CD4-positive, alpha-beta T cell (primary cell): ENCODE measurements at regions not wholly inside any gene's neighbourhood (a gene's known extent, or its start where the extent isn't known, plus 50 kb on each side); places are given as distances from the start of the nearest gene placed in this dataset.

Source experiments
- ATAC-seq: fragments of 200-7000 bp; cut with Tn5 transposase; one replicate; pipeline ENCODE4 v1.10.0; 2022; ENCODE audit warnings: mild to moderate bottlenecking; ENCODE audit not compliant: poor library complexity
- CTCF ChIA-PET: fragments of 350-600 bp; sonication (Branson Sonifier 250); formaldehyde crosslinking; loops from one replicate; lab custom pipeline; 2021; ENCODE audit warnings: antibody characterized with exemption, inconsistent platforms; lab: Charles Lee
- POLR2A ChIA-PET: fragments of 350-600 bp; sonication (Branson Sonifier 250); formaldehyde crosslinking; loops from one replicate; lab custom pipeline; 2021; ENCODE audit warnings: antibody characterized with exemption, inconsistent platforms; lab: Charles Lee
- DNase-seq, 14 experiments: peaks; one replicate each; pipeline ENCODE4 v3.0.0-alpha.2; 2013 to 2020; ENCODE audit warnings: mixed read lengths in 2 of 14
- H3K27ac ChIP-seq, 2 donors: one replicate each; pipeline versions ENCODE4 v1.5.1 to v1.7.0; 2013; ENCODE audit warnings: low read length in 2 of 2, low read depth in 1 of 2, mild to moderate bottlenecking in 1 of 2
- H3K27me3 ChIP-seq, 2 experiments: 1 replicate in 1 of 2; 2 replicates in 1 of 2; pipeline versions ENCODE4 v1.6.1 to v1.7.0; 2013; ENCODE audit warnings: low read length in 2 of 2, control low read depth in 1 of 2, mild to moderate bottlenecking in 1 of 2, moderate library complexity in 1 of 2; ENCODE audit not compliant: insufficient read depth in 2 of 2, control insufficient read depth in 1 of 2
- H3K36me3 ChIP-seq: one replicate; pipeline ENCODE4 v1.6.1; 2013; ENCODE audit warnings: low read length, control low read depth; ENCODE audit not compliant: insufficient read depth
- H3K4me1 ChIP-seq: one replicate; pipeline ENCODE4 v1.6.1; 2013; ENCODE audit warnings: low read length, control low read depth; ENCODE audit not compliant: insufficient read depth
- H3K4me3 ChIP-seq: one replicate; pipeline ENCODE4 v1.5.1; 2013; ENCODE audit warnings: mild to moderate bottlenecking, low read length, moderate library complexity
- H3K9me3 ChIP-seq, 2 experiments: 1 replicate in 1 of 2; 2 replicates in 1 of 2; pipeline versions ENCODE4 v1.6.1 to v1.7.0; 2013; ENCODE audit warnings: low read length in 2 of 2, mild to moderate bottlenecking in 2 of 2, control low read depth in 1 of 2, moderate library complexity in 1 of 2; ENCODE audit not compliant: control insufficient read depth in 1 of 2, insufficient read depth in 1 of 2
- H3K27ac Mint-ChIP-seq: one replicate; pipeline ENCODE4 v1.8.0; 2020; ENCODE audit warnings: mixed read lengths
- H3K27me3 Mint-ChIP-seq: one replicate; pipeline ENCODE4 v1.8.0; 2021; ENCODE audit warnings: mixed read lengths
- H3K36me3 Mint-ChIP-seq: one replicate; pipeline ENCODE4 v1.8.0; 2021; ENCODE audit warnings: low read depth, mixed read lengths
- H3K4me1 Mint-ChIP-seq: one replicate; pipeline ENCODE4 v1.8.0; 2021; ENCODE audit warnings: low read depth, mixed read lengths
- H3K4me3 Mint-ChIP-seq: one replicate; pipeline ENCODE4 v1.8.0; 2020; ENCODE audit warnings: mild to moderate bottlenecking, mixed read lengths
- H3K9me3 Mint-ChIP-seq: one replicate; pipeline ENCODE4 v1.8.0; 2020; ENCODE audit warnings: mixed read lengths
- CTCF ChIP-seq: fragments of 200-600 bp; IDR thresholded peaks from one replicate; pipeline ENCODE4 v1.8.0; 2022; ENCODE audit warnings: antibody characterized with exemption, mild to moderate bottlenecking
- intact Hi-C, 2 experiments: fragments of 100-400 bp; cut with DNase I in 1 of 2; cut with micrococcal nuclease in 1 of 2; formaldehyde crosslinking; loops; one replicate each; pipeline versions ENCODE4 v1.15.1 to v1.9.0; 2023 to 2025; cut with DNase I, micrococcal nuclease

DNA sequence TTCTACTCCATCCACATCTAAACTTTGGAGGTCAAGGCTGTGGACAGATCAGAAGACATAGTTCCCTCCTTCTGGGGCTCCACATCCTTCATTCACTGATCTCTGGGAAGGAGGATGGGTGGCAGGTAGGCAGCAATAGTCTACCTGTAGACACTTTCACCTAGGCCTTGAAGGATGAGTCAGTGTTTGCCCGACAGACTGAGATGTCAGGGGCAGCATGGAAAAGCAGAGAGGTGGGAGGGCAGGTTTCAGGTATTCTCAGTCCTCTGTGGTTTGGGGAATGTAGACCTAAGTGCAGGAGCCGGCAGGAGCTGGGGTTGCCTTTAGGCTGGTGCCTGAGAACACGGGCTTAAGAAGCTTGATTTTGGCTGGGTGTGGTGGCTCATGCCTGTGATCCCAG, 171.9 kb upstream of the ZNF267 start:
- H3K4me3 ChIP-seq = peak overlapping the region; percentile 89
- intact Hi-C loops = loop anchor here (1.0 to 10.0 kb wide), 5 partner anchors 12 to 517 kb away; partner anchors contain the start of genes ARMC5 (in 1 of the 2) and FUS (in 1 of the 2)
- Mint-ChIP-seq H3K27me3 (no peaks in the 10 kb centered on the region), H3K27ac (peak overlapping the region; percentile 99), H3K36me3 (peaks cover 59% of the 10 kb centered on the region), H3K9me3 (no peaks in the 10 kb centered on the region), H3K4me1 (peaks cover 36% of the 10 kb centered on the region), H3K4me3 (peak overlapping the region; percentile 96)
- peaks cover 44% of the 10 kb centered on the region for H3K36me3 ChIP-seq
- H3K4me1 ChIP-seq = peaks cover 43% of the 10 kb centered on the region
- POLR2A ChIA-PET = interaction anchor here (1.4 to 3.2 kb wide), 2 partner anchors 10 to 242 kb away, joined by 5 to 56 read pairs; partner anchors contain the start of gene ARMC5
- no peaks in the 10 kb centered on the region for H3K9me3 ChIP-seq
- peak overlapping the region; percentile 88 to 92 for H3K27ac ChIP-seq
- no peaks in the 10 kb centered on the region for H3K27me3 ChIP-seq
- TF ChIP-seq CTCF = no peak
- DNase-seq (peak in 1 of 14 experiments; percentile 31), ATAC-seq (no peak)
- CTCF ChIA-PET = interaction anchor here (0.9 kb wide), 1 partner anchor 241 kb away, joined by 3 read pairs; no protein-coding TSS in a partner anchor

GRCh38 chr16:31702796-31703195, 170.8 kb upstream of the ZNF267 start:
- Mint-ChIP-seq H3K4me1 (peaks cover 38% of the 10 kb centered on the region), H3K27me3 (no peaks in the 10 kb centered on the region), H3K4me3 (peak overlapping the region; percentile 96), H3K9me3 (no peaks in the 10 kb centered on the region), H3K36me3 (peaks cover 70% of the 10 kb centered on the region), H3K27ac (peak overlapping the region; percentile 99)
- TF ChIP-seq CTCF = no peak
- intact Hi-C loops = loop anchor here in 1 of 2 experiments (5.0 to 10.0 kb wide), 2 partner anchors 175 to 518 kb away; partner anchors contain the start of gene FUS
- CTCF ChIA-PET = interaction anchor here (0.9 kb wide), 1 partner anchor 242 kb away, joined by 3 read pairs; no protein-coding TSS in a partner anchor
- Histone ChIP-seq H3K36me3 (peaks cover 55% of the 10 kb centered on the region), H3K4me3 (no peak overlapping the region), H3K4me1 (peaks cover 51% of the 10 kb centered on the region), H3K27me3 (no peaks in the 10 kb centered on the region), H3K27ac (peak overlapping the region in 1 of 2 donors; percentile 88), H3K9me3 (no peaks in the 10 kb centered on the region)
- POLR2A ChIA-PET = interaction anchor here (1.4 to 3.2 kb wide), 2 partner anchors 9 to 243 kb away, joined by 5 to 56 read pairs; partner anchors contain the start of gene ARMC5
- DNase-seq (no peak), ATAC-seq (no peak)

GRCh38 chr16:31703526-31704128, 170.0 kb upstream of the ZNF267 start:
- intact Hi-C loops = loop anchor here in 1 of 2 experiments (5.0 to 10.0 kb wide), 2 partner anchors 174 to 519 kb away; partner anchors contain the start of gene FUS
- Histone ChIP-seq H3K4me3 (no peak overlapping the region), H3K27me3 (no peaks in the 10 kb centered on the region), H3K27ac (no peak overlapping the region), H3K36me3 (peaks cover 63% of the 10 kb centered on the region), H3K9me3 (no peaks in the 10 kb centered on the region), H3K4me1 (peaks cover 59% of the 10 kb centered on the region)
- ATAC-seq = no peak
- Mint-ChIP-seq H3K4me1 (peaks cover 46% of the 10 kb centered on the region), H3K27ac (no peak overlapping the region), H3K27me3 (no peaks in the 10 kb centered on the region), H3K9me3 (no peaks in the 10 kb centered on the region), H3K4me3 (peak overlapping the region; percentile 56), H3K36me3 (peaks cover 78% of the 10 kb centered on the region)
- CTCF ChIA-PET = no interaction called here
- DNase-seq = no peak
- POLR2A ChIA-PET = no interaction called here
- no peak for TF ChIP-seq CTCF
